ENCODE measurements at regions not wholly inside any gene's neighbourhood (a gene's known extent, or its start where the extent isn't known, plus 50 kb on each side); places are given as distances from the start of the nearest gene placed in this dataset.

DNA sequence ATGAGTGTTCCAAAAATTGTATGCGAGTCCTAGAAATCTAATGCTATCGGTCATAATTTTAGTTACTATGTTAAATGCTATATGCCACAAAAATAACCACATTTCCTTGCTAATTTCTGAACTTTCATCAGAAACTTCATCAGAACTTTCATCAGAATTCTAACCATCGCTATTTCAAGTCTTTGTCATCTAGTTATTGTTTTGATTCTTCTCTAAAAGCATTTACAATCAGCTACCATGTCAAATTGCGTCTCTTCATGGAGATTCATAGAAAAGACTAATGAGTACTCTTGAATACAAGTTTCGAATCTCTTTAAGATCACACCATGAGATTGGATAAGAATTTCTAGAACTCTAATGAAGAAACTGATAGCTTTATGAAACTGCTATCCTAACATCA lies 52.7 kb upstream of the TM9SF2 start:
- peaks cover 7% of the 10 kb centered on the region for H3K4me1 Mint-ChIP-seq
- H3K36me3 Mint-ChIP-seq (ENCODE audit: low read depth): no peaks in the 10 kb centered on the region
- peaks cover 7% of the 10 kb centered on the region for H3K27me3 Mint-ChIP-seq (ENCODE audit: low read depth)
- H3K9me3 Mint-ChIP-seq: no peaks in the 10 kb centered on the region
- H3K27ac Mint-ChIP-seq: no peak overlapping the region
- TF ChIP-seq, protein P1, sequence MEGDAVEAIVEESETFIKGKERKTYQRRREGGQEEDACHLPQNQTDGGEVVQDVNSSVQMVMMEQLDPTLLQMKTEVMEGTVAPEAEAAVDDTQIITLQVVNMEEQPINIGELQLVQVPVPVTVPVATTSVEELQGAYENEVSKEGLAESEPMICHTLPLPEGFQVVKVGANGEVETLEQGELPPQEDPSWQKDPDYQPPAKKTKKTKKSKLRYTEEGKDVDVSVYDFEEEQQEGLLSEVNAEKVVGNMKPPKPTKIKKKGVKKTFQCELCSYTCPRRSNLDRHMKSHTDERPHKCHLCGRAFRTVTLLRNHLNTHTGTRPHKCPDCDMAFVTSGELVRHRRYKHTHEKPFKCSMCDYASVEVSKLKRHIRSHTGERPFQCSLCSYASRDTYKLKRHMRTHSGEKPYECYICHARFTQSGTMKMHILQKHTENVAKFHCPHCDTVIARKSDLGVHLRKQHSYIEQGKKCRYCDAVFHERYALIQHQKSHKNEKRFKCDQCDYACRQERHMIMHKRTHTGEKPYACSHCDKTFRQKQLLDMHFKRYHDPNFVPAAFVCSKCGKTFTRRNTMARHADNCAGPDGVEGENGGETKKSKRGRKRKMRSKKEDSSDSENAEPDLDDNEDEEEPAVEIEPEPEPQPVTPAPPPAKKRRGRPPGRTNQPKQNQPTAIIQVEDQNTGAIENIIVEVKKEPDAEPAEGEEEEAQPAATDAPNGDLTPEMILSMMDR (IDR thresholded peaks at IDR 0.05; ENCODE audit: unreplicated experiment in 3 of 3): no peak
- no peak overlapping the region for H3K4me3 Mint-ChIP-seq

DNA sequence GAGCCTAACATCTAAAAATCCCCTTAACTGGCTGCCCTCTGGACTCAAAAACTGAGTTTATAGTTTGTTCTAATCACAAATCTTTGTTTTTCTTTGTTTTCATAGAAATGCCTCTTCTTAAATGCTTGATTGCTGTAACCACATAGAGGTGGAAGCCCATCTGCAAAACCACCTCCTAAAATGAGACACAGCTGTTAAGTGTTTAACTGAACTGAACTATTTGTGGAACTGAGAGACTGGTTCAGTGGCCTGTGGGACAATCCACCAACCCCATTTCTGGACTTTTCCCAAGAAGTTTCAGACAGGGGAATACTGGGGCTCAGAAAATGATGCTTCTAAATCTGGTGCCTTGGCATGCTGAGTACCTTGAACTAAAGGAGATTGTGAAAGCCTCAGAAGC lies 50.9 kb upstream of the TM9SF2 start:
- Mint-ChIP-seq H3K36me3 (ENCODE audit: low read depth) (no peaks in the 10 kb centered on the region), H3K4me3 (no peak overlapping the region), H3K9me3 (peaks cover 7% of the 10 kb centered on the region), H3K4me1 (peaks cover 7% of the 10 kb centered on the region), H3K27me3 (ENCODE audit: low read depth) (no peaks in the 10 kb centered on the region), H3K27ac (no peak overlapping the region)
- TF ChIP-seq, protein P1 (IDR thresholded peaks at IDR 0.05; ENCODE audit: unreplicated experiment in 3 of 3): no peak
